T-helper 22 cell (primary cell): ENCODE measurements at regions not wholly inside any gene's neighbourhood (a gene's known extent, or its start where the extent isn't known, plus 50 kb on each side); places are given as distances from the start of the nearest gene placed in this dataset.
"Not testable (repeated sequence)": the region's sequence is repeated elsewhere in the genome, so short reads cannot be mapped to it uniquely, and the experiment has no call there.

Experiments
- DNase-seq: peaks from one replicate; pipeline ENCODE4 v3.0.0-alpha.2; 2020; ENCODE audit warnings: low read depth

DNA sequence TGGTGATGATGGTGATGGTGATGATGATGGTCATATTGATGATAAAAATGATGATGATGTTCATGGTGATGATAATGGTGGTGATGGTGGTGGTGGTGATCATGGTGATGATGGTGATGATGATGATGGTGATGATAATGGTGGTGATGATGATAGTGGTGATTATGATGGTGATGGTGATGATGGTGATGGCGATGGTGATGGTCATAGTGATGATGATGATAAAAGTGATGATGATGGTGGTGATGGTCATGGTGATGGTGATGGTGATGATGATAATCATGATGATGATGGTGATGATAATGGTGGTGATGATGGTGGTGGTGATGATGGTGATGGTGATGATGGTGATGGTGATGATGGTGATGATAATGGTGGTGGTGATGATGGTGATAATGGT is 478.7 kb downstream of the TYW1 start:
- DNase-seq, result no peak

DNA sequence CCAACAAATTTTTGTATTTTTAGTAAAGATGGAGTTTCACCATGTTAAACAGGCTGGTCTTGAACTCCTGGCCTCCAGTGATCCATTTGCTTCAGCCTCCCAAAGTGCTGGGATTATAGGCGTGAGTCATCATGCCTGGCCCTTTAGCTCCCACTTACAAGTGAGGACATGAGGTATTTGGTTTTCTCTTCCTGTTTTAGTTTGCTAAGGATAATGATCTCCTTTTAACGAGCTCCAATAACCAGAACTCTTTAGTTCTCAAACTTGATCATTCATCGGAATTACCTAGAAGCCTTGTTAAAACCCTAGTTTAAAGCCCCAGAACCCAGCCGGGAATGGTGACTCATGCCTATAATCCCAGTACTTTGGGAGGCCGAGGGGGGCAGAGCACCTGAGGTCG is 481.4 kb downstream of the TYW1 start:
- no peak for DNase-seq

- DNase-seq, result no peak
Observed at GRCh38 chr7:67484244-67484751, 487.7 kb downstream of the TYW1 start.

DNA sequence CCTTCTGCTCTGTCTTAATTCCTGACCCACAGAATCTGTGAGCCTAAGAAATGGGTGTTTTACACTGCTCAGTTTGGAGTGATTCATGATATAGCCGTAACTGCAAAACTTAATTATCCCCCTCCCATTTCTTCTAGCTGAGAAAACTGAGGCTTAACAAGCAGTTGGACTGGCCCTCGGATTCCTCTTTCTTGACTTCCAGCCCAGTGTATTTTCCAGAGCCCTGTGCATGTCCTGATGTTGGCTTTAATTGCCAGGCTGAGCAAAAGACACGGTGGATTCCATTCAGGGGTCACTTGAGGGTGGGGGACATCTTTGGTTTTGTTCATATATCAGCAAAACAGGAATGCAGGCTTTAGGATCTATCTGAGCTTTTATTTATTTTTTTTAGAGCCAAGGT is 489.8 kb downstream of the TYW1 start:
- DNase-seq, result no peak

DNA sequence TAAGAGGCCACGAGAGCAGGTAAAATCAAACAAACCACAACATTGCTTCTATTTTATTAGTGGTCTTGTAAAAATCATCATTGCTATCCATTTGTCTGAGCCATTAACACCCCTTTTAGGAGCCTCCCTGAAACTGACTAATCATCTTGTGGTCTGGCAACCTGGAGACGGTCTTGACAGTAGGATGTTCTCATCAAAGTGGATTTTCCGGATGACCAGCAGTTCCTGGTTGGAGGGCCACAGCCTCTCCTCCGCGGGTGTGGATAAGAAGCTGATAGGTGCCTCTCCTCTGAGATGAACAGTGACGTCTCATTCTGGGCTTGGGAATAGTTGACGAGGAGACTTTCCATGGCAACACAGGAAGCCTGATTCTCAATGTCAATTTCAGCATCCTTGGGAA is 490.7 kb downstream of the TYW1 start:
- DNase-seq, result no peak

GRCh38 chr7:67489881-67490280 is 493.2 kb downstream of the TYW1 start:
- no peak for DNase-seq

- no peak for DNase-seq
Observed at GRCh38 chr7:67493366-67493765, 496.7 kb downstream of the TYW1 start.

DNA sequence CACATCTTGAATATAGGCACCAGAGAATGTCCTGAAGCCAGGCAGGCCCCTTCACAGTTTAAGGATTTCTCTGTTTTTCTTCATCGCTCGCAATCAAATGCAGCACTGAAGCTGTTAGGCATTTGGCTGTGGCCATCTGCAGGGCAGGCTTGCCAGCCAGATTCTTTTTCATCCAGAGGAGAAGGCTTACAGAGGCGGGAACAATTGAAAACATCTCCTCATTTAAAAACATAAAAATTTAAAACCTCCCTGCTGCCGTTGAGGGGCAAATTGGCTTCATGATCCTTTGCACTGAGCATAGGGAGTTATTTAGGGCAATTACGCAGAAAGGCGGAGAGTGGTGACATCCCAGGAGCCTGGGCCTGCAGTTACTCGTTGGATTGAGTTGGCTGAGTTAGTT is 500.0 kb downstream of the TYW1 start:
- no peak for DNase-seq

DNA sequence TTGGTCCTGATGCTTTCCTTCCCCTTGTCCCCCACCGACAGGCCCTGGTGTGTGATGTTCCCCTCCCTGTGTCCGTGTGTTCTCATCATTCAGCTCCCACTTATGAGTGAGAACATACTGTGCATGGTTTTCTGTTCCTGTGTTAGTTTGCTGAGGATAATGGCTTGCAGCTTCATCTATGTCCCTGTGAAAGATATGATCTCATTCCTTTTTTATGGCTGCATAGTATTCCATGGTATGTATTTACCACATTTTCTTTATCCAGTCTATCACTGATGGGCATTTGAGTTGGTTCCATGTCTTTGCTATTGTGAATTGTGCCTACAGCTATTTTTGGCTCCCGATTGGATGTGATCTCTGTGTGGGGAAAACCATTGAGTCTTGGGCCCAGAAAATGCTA is 501.3 kb downstream of the TYW1 start:
- DNase-seq, result not testable (repeated sequence)

DNA sequence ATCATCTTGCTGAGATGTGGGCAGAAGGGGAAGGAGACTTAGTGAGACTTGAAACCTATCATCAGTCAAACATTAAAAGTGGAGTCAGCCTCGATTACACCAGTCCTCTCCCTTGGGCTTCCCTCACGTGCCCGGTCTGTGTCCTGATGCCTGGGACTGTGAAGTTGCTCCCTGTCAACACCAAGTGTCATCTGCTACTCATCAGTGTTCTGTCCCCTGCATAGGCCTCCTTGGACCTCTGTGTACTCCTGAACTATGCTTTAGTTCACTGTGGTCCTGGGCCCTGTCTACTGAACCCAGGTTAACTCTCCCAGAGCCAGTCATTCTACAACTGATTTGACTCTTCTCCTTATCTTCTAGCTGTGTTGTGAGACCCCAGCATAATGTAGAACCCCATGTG is 506.3 kb downstream of the TYW1 start:
- DNase-seq, result no peak

GRCh38 chr7:67505449-67505848 is 508.8 kb downstream of the TYW1 start:
- DNase-seq, result no peak

DNA sequence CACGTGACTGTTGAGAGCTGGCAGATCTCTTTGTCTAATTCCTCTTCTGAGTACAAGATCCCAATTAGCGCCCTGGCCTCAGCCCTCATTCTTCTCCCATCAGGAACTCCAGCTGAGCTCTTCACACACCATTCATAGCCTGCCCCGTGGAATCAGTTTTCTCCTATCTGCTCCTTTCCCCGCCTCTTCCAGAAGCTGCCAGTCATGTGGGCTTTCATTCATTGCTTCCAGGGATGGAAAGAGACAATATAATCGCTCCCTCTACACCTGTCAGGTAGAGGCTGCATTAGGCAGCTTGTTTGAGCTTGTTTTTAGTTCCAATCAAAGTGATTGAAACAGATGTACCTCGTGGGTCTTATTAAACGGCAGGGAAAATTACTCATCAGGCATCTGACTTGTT is 515.8 kb downstream of the TYW1 start:
- DNase-seq, result no peak

- no peak for DNase-seq
Observed at GRCh38 chr7:67518580-67518979, 521.9 kb downstream of the TYW1 start.

- no peak for DNase-seq
Observed at GRCh38 chr7:67519171-67519570, 522.5 kb downstream of the TYW1 start.

- no peak for DNase-seq
Observed at GRCh38 chr7:67522504-67522903, 525.9 kb downstream of the TYW1 start.

- DNase-seq, result no peak
Observed at GRCh38 chr7:67523713-67524112, 527.1 kb downstream of the TYW1 start.

- DNase-seq, result no peak
Observed at GRCh38 chr7:67525588-67525987, 529.0 kb downstream of the TYW1 start.

DNA sequence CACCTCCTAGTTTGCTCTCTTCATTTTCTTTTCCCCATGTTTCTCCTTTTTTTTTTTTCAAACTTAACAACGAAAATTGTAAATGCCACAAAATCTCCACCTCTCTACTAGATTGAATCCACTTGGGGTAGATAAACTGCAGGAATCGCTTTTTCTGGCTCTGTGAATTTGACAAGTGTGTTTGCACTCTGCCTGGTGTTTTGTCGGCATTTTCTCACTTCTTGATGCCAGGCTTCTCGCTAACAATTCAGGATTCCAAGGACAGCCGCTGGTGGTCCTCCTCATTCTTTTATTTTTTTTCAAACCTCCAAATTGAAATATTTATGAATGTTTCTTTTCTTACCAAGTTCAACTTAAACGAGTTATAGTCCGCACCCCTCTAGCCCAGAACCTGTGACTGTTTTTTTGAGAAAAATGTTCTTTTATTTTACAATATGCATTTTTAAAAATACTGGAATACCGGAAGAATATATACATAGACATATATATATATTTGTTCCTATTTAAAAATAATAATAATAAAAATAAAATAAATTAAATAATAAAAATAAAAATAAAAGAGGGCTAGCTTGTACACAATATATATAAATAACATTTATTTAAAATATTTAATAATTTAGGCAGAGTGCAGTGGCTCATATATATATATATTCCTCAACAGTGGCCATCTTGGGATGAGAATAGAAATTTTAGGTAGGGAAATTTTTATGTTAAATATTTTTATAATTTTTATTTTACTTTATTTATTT is 538.8 kb downstream of the TYW1 start:
- no peak for DNase-seq

DNA sequence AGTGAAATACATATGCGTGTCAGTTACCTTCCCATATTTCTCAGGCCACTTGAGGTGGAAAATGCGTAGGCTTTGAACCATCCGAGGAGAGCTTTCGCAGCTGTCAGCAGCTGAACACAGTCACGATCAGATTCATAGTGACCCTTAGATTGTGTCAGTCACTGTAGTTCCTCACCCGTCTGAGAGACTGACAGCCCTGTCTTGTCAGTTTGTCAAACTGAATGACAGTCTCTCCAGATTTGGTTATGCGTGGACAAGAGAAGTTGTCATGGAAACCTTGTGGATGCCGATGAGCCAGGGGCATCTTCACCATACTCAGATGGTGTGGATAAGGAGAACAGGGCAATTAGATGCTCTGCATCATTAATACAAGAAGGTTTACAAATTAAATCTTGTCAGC is 546.3 kb downstream of the TYW1 start:
- no peak for DNase-seq

- DNase-seq, result no peak
Observed at GRCh38 chr7:67547183-67547907, 550.7 kb downstream of the TYW1 start.

GRCh38 chr7:67549126-67549525 is 552.5 kb downstream of the TYW1 start:
- DNase-seq, result no peak

DNA sequence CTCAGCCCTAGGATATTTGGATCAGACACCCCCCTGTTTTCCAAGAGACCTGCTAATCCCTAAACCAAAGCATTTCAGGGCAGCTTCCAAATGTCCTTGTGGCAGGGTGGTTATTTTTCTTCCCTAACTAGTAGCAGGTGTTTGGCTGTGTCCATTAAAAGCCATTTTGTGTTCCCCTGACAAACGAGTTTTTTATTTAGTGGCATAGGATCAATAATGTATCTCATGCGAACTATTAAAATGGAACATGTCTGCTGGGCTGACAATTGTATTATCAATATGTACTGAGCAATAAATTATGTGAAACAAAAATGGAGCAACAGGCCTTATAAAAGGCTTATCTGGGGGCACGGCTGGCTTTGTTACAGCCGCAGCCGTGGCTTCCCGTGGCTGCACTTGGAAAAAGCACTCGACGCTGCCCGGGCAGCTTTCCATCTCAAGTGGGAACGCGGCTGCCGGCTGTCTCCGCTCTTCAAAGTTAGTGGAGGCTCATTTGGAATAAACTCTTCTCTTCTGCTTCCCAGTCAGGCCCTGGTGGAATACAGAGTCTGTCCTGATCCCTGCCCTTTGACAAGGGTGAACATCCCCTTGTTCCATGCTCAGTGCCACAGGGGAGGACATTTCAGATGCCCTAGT is 554.3 kb downstream of the TYW1 start:
- no peak for DNase-seq

GRCh38 chr7:67552738-67553137 is 556.1 kb downstream of the TYW1 start:
- no peak for DNase-seq
